Erythroblast (primary cell): ENCODE measurements at regions not wholly inside any gene's neighbourhood (a gene's known extent, or its start where the extent isn't known, plus 50 kb on each side); places are given as distances from the start of the nearest gene placed in this dataset.

Experiments used
- GATA1 ChIP-seq: IDR thresholded peaks from 2 replicates; pipeline ENCODE4 v1.6.1; 2011; ENCODE audit warnings: low read depth, mild to moderate bottlenecking, control low read depth, low read length, moderate library complexity
- POLR2A ChIP-seq: IDR thresholded peaks from 2 replicates; pipeline ENCODE4 v1.6.1; 2011; ENCODE audit warnings: mild to moderate bottlenecking, low read length

- no peak for TF ChIP-seq POLR2A
- no peak for TF ChIP-seq GATA1
These were observed 62.8 kb upstream of the SLC38A4 start for GRCh38 chr12:46888568-46888967.
